HEK293 (cell line): ENCODE measurements at regions not wholly inside any gene's neighbourhood (a gene's known extent, or its start where the extent isn't known, plus 50 kb on each side); places are given as distances from the start of the nearest gene placed in this dataset.
"Not testable (repeated sequence)": the region's sequence is repeated elsewhere in the genome, so short reads cannot be mapped to it uniquely, and the experiment has no call there.

ENCODE experiments used
- CTCF ChIA-PET: fragments of 350-600 bp; formaldehyde crosslinking; extraction: SDS; loops from one replicate; lab custom pipeline; 2021; ENCODE audit warnings: antibody characterized with exemption; lab: Yijun Ruan, JAX
- POLR2A ChIA-PET: fragments of 300-600 bp; formaldehyde crosslinking; extraction: SDS; loops from one replicate; lab custom pipeline; 2020; ENCODE audit warnings: antibody characterized with exemption, inconsistent platforms; lab: Yijun Ruan, JAX
- H3K27ac ChIP-seq: fragments of 200-500 bp; sonication (Bioruptor generic); 2 replicates; pipeline ENCODE4 v1.5.1; 2014; ENCODE audit warnings: low read depth, low read length, control low read depth, inconsistent platforms; ENCODE audit errors: extremely low read depth
- H3K36me3 ChIP-seq, 2 experiments: fragments of 200-500 bp in 1 of 2; sonication (Bioruptor generic) in 1 of 2; 1 replicate in 1 of 2; 2 replicates in 1 of 2; pipeline ENCODE4 v1.5.1; 2014 to 2017; ENCODE audit warnings: inconsistent platforms in 2 of 2, low read length in 2 of 2; ENCODE audit not compliant: control insufficient read depth in 2 of 2, insufficient read depth in 1 of 2
- H3K4me1 ChIP-seq: fragments of 200-500 bp; sonication (Bioruptor generic); 2 replicates; pipeline ENCODE4 v1.5.1; 2014; ENCODE audit warnings: mild to moderate bottlenecking, low read length, inconsistent platforms; ENCODE audit not compliant: control insufficient read depth, insufficient read depth
- H3K4me3 ChIP-seq: 2 replicates; pipeline ENCODE4 v1.5.1; 2011; ENCODE audit warnings: low read depth, mild to moderate bottlenecking, control low read depth, low read length, moderate library complexity
- H3K9me3 ChIP-seq: fragments of 200-500 bp; sonication (Bioruptor generic); 2 replicates; pipeline ENCODE4 v1.5.1; 2014; ENCODE audit warnings: low read depth, low read length, inconsistent platforms; ENCODE audit not compliant: control insufficient read depth, insufficient read depth
- BCL11A ChIP-seq: fragments of 450-650 bp; formaldehyde crosslinking; IDR thresholded peaks from 2 replicates; pipeline ENCODE4 v1.5.1; 2016; ENCODE audit warnings: low read depth, missing biosample characterization, missing genetic modification characterization
- MYNN ChIP-seq: fragments of 450-650 bp; formaldehyde crosslinking; IDR thresholded peaks from 2 replicates; pipeline ENCODE4 v1.5.1; 2016; ENCODE audit warnings: missing biosample characterization, missing genetic modification characterization, borderline replicate concordance
- OSR2 ChIP-seq: fragments of 450-650 bp; formaldehyde crosslinking; IDR thresholded peaks from 2 replicates; pipeline ENCODE4 v1.5.1; 2016; ENCODE audit warnings: missing biosample characterization, missing genetic modification characterization
- REPIN1 ChIP-seq: fragments of 450-650 bp; formaldehyde crosslinking; IDR thresholded peaks from 2 replicates; pipeline ENCODE4 v1.5.1; 2017; ENCODE audit warnings: missing biosample characterization, missing genetic modification characterization, low read depth
- ZFP69B ChIP-seq: fragments of 450-650 bp; formaldehyde crosslinking; IDR thresholded peaks from 2 replicates; pipeline ENCODE4 v1.5.1; 2016; ENCODE audit warnings: missing biosample characterization, missing genetic modification characterization
- ZNF518A ChIP-seq: fragments of 450-650 bp; formaldehyde crosslinking; conservative IDR thresholded peaks from 2 replicates; pipeline ENCODE4 v1.5.1; 2016; ENCODE audit warnings: low read depth, missing biosample characterization, missing genetic modification characterization
- ZNF626 ChIP-seq: fragments of 450-650 bp; sonication (Bioruptor Pico); formaldehyde crosslinking; IDR thresholded peaks from 2 replicates; pipeline ENCODE4 v1.5.1; 2018; ENCODE audit warnings: missing biosample characterization, missing genetic modification characterization, inconsistent platforms
- ZNF658 ChIP-seq: fragments of 450-650 bp; formaldehyde crosslinking; IDR thresholded peaks from 2 replicates; pipeline ENCODE4; 2016; ENCODE audit warnings: missing biosample characterization, missing genetic modification characterization

DNA sequence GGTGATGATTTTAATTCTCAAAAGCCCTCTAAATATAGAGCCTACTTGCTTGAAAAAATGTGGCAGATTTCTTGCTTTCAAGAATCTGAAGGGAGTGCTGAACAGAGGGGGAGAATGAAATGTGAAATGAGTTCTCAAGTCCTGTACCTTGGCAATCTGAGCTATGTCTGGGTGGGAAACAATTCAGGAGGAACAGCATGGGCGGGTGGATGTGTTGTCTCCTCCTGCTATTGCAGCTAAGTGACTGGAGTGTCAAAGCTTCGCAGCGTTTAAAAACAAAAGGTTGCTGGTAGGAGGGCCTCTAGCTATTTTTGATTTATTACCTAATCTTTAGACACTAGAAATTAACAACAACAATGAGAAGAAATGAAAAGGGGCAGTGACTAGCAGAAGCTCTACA lies 102.5 kb upstream of the ARG1 start:
- Histone ChIP-seq H3K36me3 (no peaks in the 10 kb centered on the region), H3K27ac (no peak overlapping the region), H3K4me3 (no peak overlapping the region), H3K9me3 (no peaks in the 10 kb centered on the region), H3K4me1 (no peaks in the 10 kb centered on the region)
- POLR2A ChIA-PET, result no interaction called here
- TF ChIP-seq ZFP69B, result no peak
- no peak for TF ChIP-seq MYNN
- no peak for TF ChIP-seq OSR2
- no peak for TF ChIP-seq BCL11A (tag by site-specific recombination)
- no peak for TF ChIP-seq ZNF518A (tag by site-specific recombination)
- CTCF ChIA-PET, result interaction anchor here (0.8 to 1.0 kb wide), 4 partner anchors 10 to 63 kb away, joined by 3 to 4 read pairs (median 3); no protein-coding TSS in a partner anchor

- no peak overlapping the region for H3K4me3 ChIP-seq
- no peaks in the 10 kb centered on the region for H3K36me3 ChIP-seq
- CTCF ChIA-PET, result interaction anchor here (0.5 to 0.8 kb wide), 2 partner anchors 62 to 63 kb away, joined by 3 read pairs; no protein-coding TSS in a partner anchor
- H3K9me3 ChIP-seq, result no peaks in the 10 kb centered on the region
- no peaks in the 10 kb centered on the region for H3K4me1 ChIP-seq
- POLR2A ChIA-PET, result no interaction called here
- TF ChIP-seq ZNF626, result no peak
- no peak for TF ChIP-seq ZNF658
- no peak overlapping the region for H3K27ac ChIP-seq
Observed at GRCh38 chr6:131471331-131471730, 101.7 kb upstream of the ARG1 start.

- CTCF ChIA-PET, result interaction anchor here (1.0 to 1.1 kb wide), 2 partner anchors 24 to 128 kb away, joined by 3 to 6 read pairs; no protein-coding TSS in a partner anchor
- POLR2A ChIA-PET, H3K9me3 ChIP-seq: not testable (repeated sequence)
Observed at GRCh38 chr6:131473303-131473702, 99.7 kb upstream of the ARG1 start.

GRCh38 chr6:131476362-131476761 lies 96.7 kb upstream of the ARG1 start:
- no peaks in the 10 kb centered on the region for H3K36me3 ChIP-seq
- TF ChIP-seq REPIN1, result no peak
- TF ChIP-seq, all 188 proteins: peak for 0
- ChIA-PET CTCF (no interaction called here), POLR2A (no interaction called here)
- H3K27ac ChIP-seq, result no peak overlapping the region
- no peak overlapping the region for H3K4me3 ChIP-seq
- no peaks in the 10 kb centered on the region for H3K4me1 ChIP-seq
- H3K9me3 ChIP-seq, result no peaks in the 10 kb centered on the region

More at GRCh38 chr6:131473303-131473702, 99.7 kb upstream of the ARG1 start:
- H3K27ac ChIP-seq, H3K4me1 ChIP-seq, H3K36me3 ChIP-seq, H3K4me3 ChIP-seq: not testable (repeated sequence)

DNA sequence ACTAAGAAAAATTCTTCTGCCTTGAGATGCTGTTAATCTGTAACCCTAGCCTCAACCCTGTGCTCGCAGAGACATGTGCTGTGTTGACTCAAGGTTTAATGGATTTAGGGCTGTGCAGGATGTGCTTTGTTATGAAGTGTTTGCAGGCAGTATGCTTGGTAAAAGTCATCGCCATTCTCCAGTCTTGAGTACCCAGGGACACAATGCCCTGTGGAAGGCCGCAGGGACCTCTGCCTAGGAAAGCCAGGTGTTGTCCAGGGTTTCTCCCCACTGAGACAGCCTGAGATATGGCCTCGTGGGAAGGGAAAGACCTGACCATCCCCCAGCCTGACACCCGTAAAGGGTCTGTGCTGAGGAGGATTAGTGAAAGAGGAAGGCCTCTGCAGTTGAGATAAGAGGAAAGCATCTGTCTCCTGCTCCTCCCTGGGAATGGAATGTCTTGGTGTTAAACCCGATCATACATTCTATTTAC lies 94.2 kb upstream of the ARG1 start:
- POLR2A ChIA-PET, H3K9me3 ChIP-seq, CTCF ChIA-PET, H3K27ac ChIP-seq, H3K4me1 ChIP-seq, H3K4me3 ChIP-seq, H3K36me3 ChIP-seq: not testable (repeated sequence)
